ENCODE measurements at regions not wholly inside any gene's neighbourhood (a gene's known extent, or its start where the extent isn't known, plus 50 kb on each side); places are given as distances from the start of the nearest gene placed in this dataset.

DNA sequence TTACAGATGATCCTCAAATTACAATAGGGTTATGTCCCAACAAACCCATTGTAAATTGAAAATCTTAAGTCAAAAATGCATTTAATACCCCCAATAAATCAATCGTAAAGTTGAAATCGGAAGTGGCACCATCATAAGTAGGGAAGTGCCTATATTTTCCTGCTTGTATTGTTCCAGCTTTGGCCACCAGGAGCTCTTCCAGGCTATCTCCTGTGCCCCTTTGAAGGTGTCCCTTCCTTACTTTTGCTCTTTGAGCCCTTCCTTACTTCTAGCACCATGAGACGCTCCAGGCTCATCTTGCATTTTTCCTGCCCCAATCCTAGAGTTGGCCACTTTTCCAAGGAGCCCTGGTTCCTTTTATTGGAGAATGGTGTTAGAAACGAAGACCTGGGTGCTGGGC lies 163.0 kb upstream of the TSC22D1 start:
- CTCF ChIA-PET: interaction anchor here (0.7 to 1.9 kb wide), 4 partner anchors 13 to 151 kb away, joined by 3 to 6 read pairs (median 3); no protein-coding TSS in a partner anchor
- TF ChIP-seq, protein P1, sequence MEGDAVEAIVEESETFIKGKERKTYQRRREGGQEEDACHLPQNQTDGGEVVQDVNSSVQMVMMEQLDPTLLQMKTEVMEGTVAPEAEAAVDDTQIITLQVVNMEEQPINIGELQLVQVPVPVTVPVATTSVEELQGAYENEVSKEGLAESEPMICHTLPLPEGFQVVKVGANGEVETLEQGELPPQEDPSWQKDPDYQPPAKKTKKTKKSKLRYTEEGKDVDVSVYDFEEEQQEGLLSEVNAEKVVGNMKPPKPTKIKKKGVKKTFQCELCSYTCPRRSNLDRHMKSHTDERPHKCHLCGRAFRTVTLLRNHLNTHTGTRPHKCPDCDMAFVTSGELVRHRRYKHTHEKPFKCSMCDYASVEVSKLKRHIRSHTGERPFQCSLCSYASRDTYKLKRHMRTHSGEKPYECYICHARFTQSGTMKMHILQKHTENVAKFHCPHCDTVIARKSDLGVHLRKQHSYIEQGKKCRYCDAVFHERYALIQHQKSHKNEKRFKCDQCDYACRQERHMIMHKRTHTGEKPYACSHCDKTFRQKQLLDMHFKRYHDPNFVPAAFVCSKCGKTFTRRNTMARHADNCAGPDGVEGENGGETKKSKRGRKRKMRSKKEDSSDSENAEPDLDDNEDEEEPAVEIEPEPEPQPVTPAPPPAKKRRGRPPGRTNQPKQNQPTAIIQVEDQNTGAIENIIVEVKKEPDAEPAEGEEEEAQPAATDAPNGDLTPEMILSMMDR (IDR thresholded peaks at IDR 0.05; ENCODE audit: insufficient read depth, low read length, missing control alignments): no peak
- no peak for DNase-seq (ENCODE audit: low read depth, low spot score)
- POLR2A ChIA-PET: interaction anchor here (0.6 kb wide), 1 partner anchor 177 kb away, joined by 4 read pairs; no protein-coding TSS in a partner anchor
- no peak overlapping the region for H3K4me3 ChIP-seq (ENCODE audit: low read depth, low read length)

DNA sequence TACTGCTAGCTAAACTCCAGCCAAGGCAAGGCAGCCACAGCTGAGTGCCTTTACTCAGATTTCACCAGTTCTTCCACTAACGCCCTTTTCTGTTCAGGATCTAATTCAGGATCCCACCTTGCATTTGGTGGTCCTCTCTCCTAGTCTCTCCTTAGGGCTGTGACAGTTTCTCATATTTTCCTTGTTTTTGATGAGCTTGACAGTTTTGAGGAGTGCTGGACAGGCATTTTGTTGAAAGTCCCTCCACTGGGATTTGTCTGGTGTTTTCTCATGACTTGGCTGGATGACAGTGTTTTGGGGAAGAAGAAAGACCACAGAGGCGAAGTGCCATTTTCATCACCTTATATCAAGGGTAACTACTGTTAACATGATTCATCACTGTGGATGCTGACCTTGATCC lies 162.3 kb upstream of the TSC22D1 start:
- ChIA-PET POLR2A (no interaction called here), CTCF (interaction anchor here (0.7 to 1.9 kb wide), 3 partner anchors 13 to 152 kb away, joined by 3 to 6 read pairs (median 3); no protein-coding TSS in a partner anchor)
- TF ChIP-seq, protein P1 (IDR thresholded peaks at IDR 0.05; ENCODE audit: insufficient read depth, low read length, missing control alignments): no peak
- no peak for DNase-seq (ENCODE audit: low read depth, low spot score)
- H3K4me3 ChIP-seq (ENCODE audit: low read depth, low read length): no peak overlapping the region

DNA sequence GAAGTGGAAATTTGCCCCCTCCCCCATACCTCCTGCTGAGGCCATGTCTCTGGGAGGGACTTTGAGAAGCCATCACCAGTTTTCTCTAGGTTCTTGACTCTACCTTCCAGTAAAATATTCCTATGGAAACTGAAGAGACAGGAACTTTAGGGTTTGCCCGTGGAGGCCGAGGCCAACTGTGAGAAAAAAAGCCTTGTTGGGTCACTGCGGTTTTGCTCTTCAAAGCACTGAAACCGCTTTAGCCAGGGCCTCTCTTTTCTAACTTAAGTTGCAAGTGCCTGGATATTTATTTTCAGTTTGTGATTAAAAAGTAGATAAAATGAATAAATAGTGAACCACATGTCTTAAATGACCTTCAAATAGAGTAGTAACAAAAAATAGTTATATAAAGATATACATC lies 159.7 kb upstream of the TSC22D1 start:
- TF ChIP-seq, protein P1 (IDR thresholded peaks at IDR 0.05; ENCODE audit: insufficient read depth, low read length, missing control alignments): no peak
- no peak for DNase-seq (ENCODE audit: low read depth, low spot score)
- H3K4me3 ChIP-seq (ENCODE audit: low read depth, low read length): no peak overlapping the region
- POLR2A ChIA-PET: no interaction called here
- CTCF ChIA-PET: interaction anchor here (1.2 kb wide), 1 partner anchor 233 kb away, joined by 3 read pairs; no protein-coding TSS in a partner anchor

DNA sequence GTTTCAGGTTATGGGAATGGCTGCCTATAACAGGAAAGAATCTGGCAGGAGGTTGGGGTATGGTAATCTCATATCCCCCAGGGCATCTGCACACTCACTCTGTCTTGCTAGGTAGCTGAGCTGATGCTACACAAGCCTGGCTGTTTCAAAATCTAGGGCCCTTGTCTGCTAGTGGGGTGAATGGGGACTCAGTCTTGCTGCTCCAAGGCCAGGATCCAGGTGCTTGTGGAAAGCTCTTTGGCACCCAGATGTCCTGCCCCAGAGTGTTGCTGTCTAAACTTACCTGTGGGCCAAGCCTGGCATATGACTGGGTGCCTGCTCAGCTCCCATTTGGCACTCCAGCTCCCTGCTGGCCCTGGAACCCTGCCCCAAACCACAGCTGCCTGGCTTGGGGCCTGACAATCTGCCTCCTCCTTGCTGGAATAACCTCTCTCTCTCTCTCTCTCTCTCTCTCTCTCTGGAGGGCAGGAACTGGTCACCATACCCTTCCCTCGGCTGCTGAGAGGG lies 158.1 kb upstream of the TSC22D1 start:
- no peak for DNase-seq (ENCODE audit: low read depth, low spot score)
- TF ChIP-seq, protein P1 (IDR thresholded peaks at IDR 0.05; ENCODE audit: insufficient read depth, low read length, missing control alignments): no peak
- POLR2A ChIA-PET: no interaction called here
- CTCF ChIA-PET: interaction anchor here (1.4 kb wide), 1 partner anchor 11 kb away, joined by 4 read pairs; no protein-coding TSS in a partner anchor
- H3K4me3 ChIP-seq (ENCODE audit: low read depth, low read length): no peak overlapping the region

DNA sequence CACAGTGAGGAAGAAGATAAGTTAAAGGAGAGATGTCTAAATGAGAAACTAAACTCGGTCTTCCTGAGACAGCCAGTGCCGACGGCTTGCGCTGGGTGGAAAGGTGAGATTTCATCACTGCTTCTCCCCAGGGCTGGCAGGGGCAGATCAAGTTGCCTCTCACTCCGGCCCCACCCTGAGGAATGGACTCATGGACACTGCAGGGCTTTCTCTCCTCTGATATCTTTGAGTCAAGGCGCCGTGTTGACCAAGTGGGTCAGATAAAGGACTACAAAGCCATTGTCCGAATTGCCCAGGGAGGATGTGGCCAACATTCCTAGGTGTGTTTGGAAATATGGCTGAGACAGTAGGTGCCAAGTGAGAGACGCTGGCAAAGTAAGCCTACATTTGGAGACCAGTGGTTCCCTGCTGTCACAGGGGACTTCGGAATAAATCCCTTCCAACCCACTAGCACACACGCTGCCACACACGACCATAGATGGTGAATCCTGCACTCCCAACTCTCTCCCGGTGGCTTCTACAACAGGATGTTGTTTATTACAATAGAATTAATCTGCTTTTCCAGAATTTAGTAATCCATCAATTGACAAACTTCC lies 156.5 kb upstream of the TSC22D1 start:
- no peak overlapping the region for H3K4me3 ChIP-seq (ENCODE audit: low read depth, low read length)
- ChIA-PET POLR2A (no interaction called here), CTCF (no interaction called here)
- no peak for DNase-seq (ENCODE audit: low read depth, low spot score)
- TF ChIP-seq, protein P1 (IDR thresholded peaks at IDR 0.05; ENCODE audit: insufficient read depth, low read length, missing control alignments): no peak

DNA sequence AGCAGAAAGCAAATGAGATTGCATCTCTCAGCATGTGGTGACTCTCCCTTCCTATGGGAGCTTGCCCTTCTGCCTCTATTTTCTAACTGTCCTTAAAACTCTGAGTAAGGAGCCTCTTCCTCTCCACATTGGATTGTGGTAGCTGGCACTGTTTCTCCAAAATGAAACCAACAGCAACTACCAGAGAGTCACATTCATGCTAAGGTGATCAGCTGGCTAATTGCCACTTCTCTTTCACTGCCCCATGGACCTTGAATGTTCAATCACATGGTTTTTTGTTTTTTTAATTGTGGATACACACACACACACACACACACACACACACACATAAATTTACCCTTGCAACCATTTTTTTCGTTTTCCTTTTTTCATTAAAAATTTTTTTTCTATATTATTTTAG lies 154.7 kb upstream of the TSC22D1 start:
- CTCF ChIA-PET: interaction anchor here (1.1 to 1.7 kb wide), 2 partner anchors 12 to 247 kb away, joined by 3 to 4 read pairs; no protein-coding TSS in a partner anchor
- TF ChIP-seq, protein P1 (IDR thresholded peaks at IDR 0.05; ENCODE audit: insufficient read depth, low read length, missing control alignments): no peak
- DNase-seq (ENCODE audit: low read depth, low spot score): no peak
- no peak overlapping the region for H3K4me3 ChIP-seq (ENCODE audit: low read depth, low read length)
- POLR2A ChIA-PET: interaction anchor here (0.6 kb wide), 1 partner anchor 179 kb away, joined by 4 read pairs; no protein-coding TSS in a partner anchor
